Fibroblast of the aortic adventitia (primary cell): ENCODE measurements at regions not wholly inside any gene's neighbourhood (a gene's known extent, or its start where the extent isn't known, plus 50 kb on each side); places are given as distances from the start of the nearest gene placed in this dataset.
A peak's percentile ranks its signal among the peaks of the same experiment; 100 is the strongest.

Experiments
- DNase-seq: peaks from one replicate; pipeline ENCODE4 v3.0.0-alpha.2; 2010; ENCODE audit warnings: low read depth
- H3K4me3 ChIP-seq: 2 replicates; pipeline ENCODE4 v1.5.1; 2011; ENCODE audit warnings: low read depth, mild to moderate bottlenecking, control low read depth, low read length, moderate library complexity
- TF ChIP-seq, protein P1 (sequence below): IDR thresholded peaks from 2 replicates; pipeline ENCODE4 v1.5.1; 2011; ENCODE audit warnings: mild to moderate bottlenecking, low read length, control low read depth, inconsistent platforms; ENCODE audit not compliant: insufficient read depth

GRCh38 chr20:62572980-62573379 lies 69.3 kb upstream of the SLCO4A1 start:
- TF ChIP-seq, protein P1, sequence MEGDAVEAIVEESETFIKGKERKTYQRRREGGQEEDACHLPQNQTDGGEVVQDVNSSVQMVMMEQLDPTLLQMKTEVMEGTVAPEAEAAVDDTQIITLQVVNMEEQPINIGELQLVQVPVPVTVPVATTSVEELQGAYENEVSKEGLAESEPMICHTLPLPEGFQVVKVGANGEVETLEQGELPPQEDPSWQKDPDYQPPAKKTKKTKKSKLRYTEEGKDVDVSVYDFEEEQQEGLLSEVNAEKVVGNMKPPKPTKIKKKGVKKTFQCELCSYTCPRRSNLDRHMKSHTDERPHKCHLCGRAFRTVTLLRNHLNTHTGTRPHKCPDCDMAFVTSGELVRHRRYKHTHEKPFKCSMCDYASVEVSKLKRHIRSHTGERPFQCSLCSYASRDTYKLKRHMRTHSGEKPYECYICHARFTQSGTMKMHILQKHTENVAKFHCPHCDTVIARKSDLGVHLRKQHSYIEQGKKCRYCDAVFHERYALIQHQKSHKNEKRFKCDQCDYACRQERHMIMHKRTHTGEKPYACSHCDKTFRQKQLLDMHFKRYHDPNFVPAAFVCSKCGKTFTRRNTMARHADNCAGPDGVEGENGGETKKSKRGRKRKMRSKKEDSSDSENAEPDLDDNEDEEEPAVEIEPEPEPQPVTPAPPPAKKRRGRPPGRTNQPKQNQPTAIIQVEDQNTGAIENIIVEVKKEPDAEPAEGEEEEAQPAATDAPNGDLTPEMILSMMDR: no peak
- H3K4me3 ChIP-seq: no peak overlapping the region
- no peak for DNase-seq

DNA sequence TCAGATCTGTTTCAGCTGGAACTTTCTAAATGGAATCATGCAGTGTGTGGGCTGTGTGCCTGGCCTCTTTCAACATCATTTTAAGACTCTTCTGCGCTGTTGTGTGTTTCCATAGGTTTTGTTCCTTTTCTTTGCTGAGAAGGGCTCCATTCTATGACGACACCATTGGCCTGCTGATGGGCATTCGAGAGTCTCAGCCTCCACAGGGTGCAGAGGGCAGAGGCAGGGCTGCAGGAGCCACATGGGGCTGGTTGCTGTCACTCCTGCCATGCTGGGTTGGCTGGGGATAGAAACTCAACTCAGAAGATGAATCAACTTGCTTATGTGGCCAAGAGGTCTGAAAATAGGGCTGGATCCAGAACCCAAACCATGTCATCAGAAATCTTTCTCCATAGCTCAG lies 68.5 kb upstream of the SLCO4A1 start:
- DNase-seq: no peak
- no peak overlapping the region for H3K4me3 ChIP-seq
- TF ChIP-seq, protein P1: no peak

GRCh38 chr20:62574230-62574993 lies 67.9 kb upstream of the SLCO4A1 start:
- H3K4me3 ChIP-seq: no peak overlapping the region
- TF ChIP-seq, protein P1: no peak
- DNase-seq: no peak

DNA sequence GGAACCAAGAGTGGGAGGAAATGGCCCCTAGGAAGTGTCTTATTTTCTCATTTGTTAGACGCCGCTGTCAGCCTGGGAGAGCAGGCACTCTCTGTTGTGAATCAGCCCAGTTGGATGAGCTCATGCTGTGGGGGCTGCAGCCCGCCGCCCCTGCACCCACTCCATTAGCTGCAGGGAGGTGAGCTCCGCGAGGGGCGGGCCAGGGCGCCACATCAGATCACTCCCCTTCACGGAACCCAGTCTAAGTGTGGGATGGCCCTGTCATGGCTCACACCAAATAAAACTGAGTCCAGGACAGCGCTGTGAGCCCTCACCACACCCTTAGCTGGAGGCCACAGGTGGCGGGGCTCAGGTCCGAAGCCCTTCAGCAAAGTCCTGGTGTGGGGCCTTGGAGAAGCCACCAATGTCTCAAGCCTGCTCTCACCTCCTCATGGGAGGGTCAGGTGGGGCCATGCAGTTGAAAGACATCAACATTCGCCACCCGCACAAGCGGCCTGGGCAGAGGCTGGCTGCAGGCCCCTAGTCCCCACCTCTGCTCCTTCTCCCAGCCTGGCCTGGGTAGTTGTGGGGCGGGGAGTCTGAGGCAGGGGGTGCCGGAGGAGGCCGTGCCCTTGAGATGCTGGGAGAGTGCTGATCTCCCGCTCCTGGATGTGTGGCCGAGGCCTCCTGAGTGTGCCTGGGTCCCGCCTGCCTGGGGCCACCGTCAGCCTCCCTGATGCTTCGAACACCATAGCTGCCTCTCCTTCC lies 66.2 kb upstream of the SLCO4A1 start:
- TF ChIP-seq, protein P1: no peak
- DNase-seq: no peak
- no peak overlapping the region for H3K4me3 ChIP-seq

- H3K4me3 ChIP-seq: no peak overlapping the region
- TF ChIP-seq, protein P1: no peak
- peak; percentile 18 for DNase-seq
Observed at GRCh38 chr20:62576815-62577489, 65.4 kb upstream of the SLCO4A1 start.

GRCh38 chr20:62577490-62577836 lies 64.8 kb upstream of the SLCO4A1 start:
- DNase-seq: no peak
- TF ChIP-seq, protein P1: no peak
- no peak overlapping the region for H3K4me3 ChIP-seq
